ENCODE measurements at regions not wholly inside any gene's neighbourhood (a gene's known extent, or its start where the extent isn't known, plus 50 kb on each side); places are given as distances from the start of the nearest gene placed in this dataset.

DNA sequence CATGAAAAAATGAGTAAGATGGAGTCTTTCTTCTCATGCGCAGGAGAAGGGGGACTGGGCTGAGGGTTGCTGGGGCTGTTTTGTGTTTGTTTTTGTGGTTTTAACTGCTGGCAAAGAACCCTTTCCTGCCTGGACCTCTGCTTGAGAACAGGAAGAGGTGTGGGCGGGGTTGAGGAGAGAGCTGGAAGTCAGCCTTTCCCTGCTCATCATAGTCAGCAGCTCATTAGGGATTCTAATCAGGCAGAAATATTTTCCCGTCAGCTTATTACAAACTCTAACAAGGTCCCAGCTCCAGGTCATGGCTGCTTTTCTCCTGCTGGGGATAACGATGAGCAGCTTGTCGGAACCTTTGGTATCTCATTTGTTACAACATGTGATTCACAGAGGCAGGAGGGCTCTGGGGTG lies 185.0 kb upstream of the NRXN3 start:
- H3K4me1 ChIP-seq (ENCODE audit: control insufficient read depth in 1 of 2, extremely low read depth in 1 of 2, insufficient read depth in 2 of 2, low read length in 2 of 2) = no peaks in the 10 kb centered on the region
- H3K27me3 Mint-ChIP-seq = peaks cover 4 to 13% of the 10 kb centered on the region in 2 donors
- H3K36me3 Mint-ChIP-seq = no peaks in the 10 kb centered on the region
- no peaks in the 10 kb centered on the region for H3K9me3 ChIP-seq
- ChIA-PET POLR2A (no interaction called here), CTCF (no interaction called here)
- H3K4me1 Mint-ChIP-seq = peaks cover 4 to 5% (median 4%) of the 10 kb centered on the region in 3 donors
- no peak overlapping the region for H3K4me3 Mint-ChIP-seq
- 29% methylated on average over 3 of the region's 5 CpGs for WGBS (ENCODE audit: insufficient coverage)
- no peak for ATAC-seq (replicated peaks in 1 of 4)
- no peak overlapping the region for H3K27ac ChIP-seq (ENCODE audit: low read length)
- no peak overlapping the region for H3K4me3 ChIP-seq (ENCODE audit: control insufficient read depth in 1 of 2, extremely low read depth in 1 of 2, low read length in 1 of 2)
- DNase-seq = no peak
- peaks cover 0 to 24% of the 10 kb centered on the region in 2 experiments for H3K27me3 ChIP-seq (replicated peaks in 1 of 2; ENCODE audit: control insufficient read depth in 2 of 2, extremely low read depth in 1 of 2, insufficient read depth in 2 of 2, low read length in 1 of 2)
- H3K27ac Mint-ChIP-seq = no peak overlapping the region
- no peaks in the 10 kb centered on the region for H3K9me3 Mint-ChIP-seq
- H3K36me3 ChIP-seq (ENCODE audit: control insufficient read depth in 2 of 2, extremely low read depth in 1 of 2, insufficient read depth in 1 of 2, low read length in 1 of 2) = no peaks in the 10 kb centered on the region

- POLR2A ChIA-PET = no interaction called here
- CTCF ChIA-PET = no interaction called here
Measured at GRCh38 chr14:77986773-77987172, 183.4 kb upstream of the NRXN3 start.

DNA sequence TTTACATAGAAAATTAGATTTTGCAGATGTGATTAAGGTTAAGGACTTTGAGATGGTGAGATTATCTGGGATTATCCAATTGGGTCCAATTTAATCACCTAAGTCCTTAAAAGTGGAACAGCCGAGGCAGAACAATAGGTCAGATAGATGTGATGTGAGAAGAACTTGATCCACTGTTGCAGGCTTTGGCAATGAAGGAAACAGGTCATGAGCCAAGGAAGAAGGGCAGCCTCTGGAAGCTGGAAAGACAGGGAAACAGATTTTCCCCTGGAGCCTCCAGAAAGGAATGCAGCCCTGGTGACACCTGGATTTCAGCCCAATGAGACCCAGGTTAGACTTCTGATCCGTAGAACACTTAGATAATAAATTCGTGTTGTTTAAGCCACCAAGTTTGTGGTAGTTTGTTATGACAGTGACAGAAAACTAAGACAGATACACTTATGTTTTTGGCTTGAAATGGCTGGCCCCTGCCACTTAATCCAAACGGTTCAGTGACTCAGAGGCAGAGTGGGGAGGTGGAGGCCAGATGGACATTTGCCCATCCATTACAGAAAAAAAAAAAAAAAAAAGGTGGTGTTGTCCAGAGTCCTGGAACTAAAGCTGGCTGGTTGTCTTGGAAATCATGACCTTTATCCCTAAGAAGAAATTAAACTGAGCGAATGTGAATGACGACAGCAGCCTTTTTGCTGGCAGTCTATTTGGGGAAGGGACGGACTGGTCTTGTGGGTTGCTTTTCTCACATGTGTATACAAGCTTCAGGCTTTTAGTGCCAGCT lies 181.9 kb upstream of the NRXN3 start:
- Mint-ChIP-seq H3K9me3 (no peaks in the 10 kb centered on the region), H3K4me1 (no peaks in the 10 kb centered on the region), H3K36me3 (no peaks in the 10 kb centered on the region), H3K27me3 (peaks cover 0 to 2% of the 10 kb centered on the region in 2 donors), H3K27ac (no peak overlapping the region), H3K4me3 (no peak overlapping the region)
- no peak overlapping the region for H3K27ac ChIP-seq (ENCODE audit: low read length)
- ChIA-PET CTCF (no interaction called here), POLR2A (no interaction called here)
- WGBS (ENCODE audit: insufficient coverage) = 94% methylated on average over 2 of the region's 7 CpGs
- H3K27me3 ChIP-seq (replicated peaks in 1 of 2; ENCODE audit: control insufficient read depth in 2 of 2, extremely low read depth in 1 of 2, insufficient read depth in 2 of 2, low read length in 1 of 2) = peaks cover 0 to 8% of the 10 kb centered on the region in 2 experiments
- H3K9me3 ChIP-seq = no peaks in the 10 kb centered on the region
- no peaks in the 10 kb centered on the region for H3K4me1 ChIP-seq (ENCODE audit: control insufficient read depth in 1 of 2, extremely low read depth in 1 of 2, insufficient read depth in 2 of 2, low read length in 2 of 2)
- DNase-seq = no peak
- H3K4me3 ChIP-seq (ENCODE audit: control insufficient read depth in 1 of 2, extremely low read depth in 1 of 2, low read length in 1 of 2) = no peak overlapping the region
- ATAC-seq (replicated peaks in 1 of 4) = no peak
- no peaks in the 10 kb centered on the region for H3K36me3 ChIP-seq (ENCODE audit: control insufficient read depth in 2 of 2, extremely low read depth in 1 of 2, insufficient read depth in 1 of 2, low read length in 1 of 2)

More at GRCh38 chr14:77986773-77987172, 183.4 kb upstream of the NRXN3 start:
- H3K9me3 Mint-ChIP-seq = no peaks in the 10 kb centered on the region
- H3K27me3 Mint-ChIP-seq = peaks cover 0 to 5% of the 10 kb centered on the region in 2 donors
- Histone ChIP-seq H3K27ac (ENCODE audit: low read length) (no peak overlapping the region), H3K4me1 (ENCODE audit: control insufficient read depth in 1 of 2, extremely low read depth in 1 of 2, insufficient read depth in 2 of 2, low read length in 2 of 2) (no peaks in the 10 kb centered on the region), H3K27me3 (replicated peaks in 1 of 2; ENCODE audit: control insufficient read depth in 2 of 2, extremely low read depth in 1 of 2, insufficient read depth in 2 of 2, low read length in 1 of 2) (peaks cover 0 to 16% of the 10 kb centered on the region in 2 experiments), H3K36me3 (ENCODE audit: control insufficient read depth in 2 of 2, extremely low read depth in 1 of 2, insufficient read depth in 1 of 2, low read length in 1 of 2) (no peaks in the 10 kb centered on the region), H3K9me3 (no peaks in the 10 kb centered on the region), H3K4me3 (ENCODE audit: control insufficient read depth in 1 of 2, extremely low read depth in 1 of 2, low read length in 1 of 2) (no peak overlapping the region)
- H3K4me3 Mint-ChIP-seq = no peak overlapping the region
- no peaks in the 10 kb centered on the region for H3K4me1 Mint-ChIP-seq
- no CpG with 5 or more reads among the region's 1 CpG for WGBS (ENCODE audit: insufficient coverage)
- no peak overlapping the region for H3K27ac Mint-ChIP-seq
- DNase-seq (no peak), ATAC-seq (replicated peaks in 1 of 4) (no peak)
- H3K36me3 Mint-ChIP-seq = no peaks in the 10 kb centered on the region

GRCh38 chr14:77988970-77989369 lies 181.2 kb upstream of the NRXN3 start:
- ATAC-seq (replicated peaks in 1 of 4) (no peak), DNase-seq (no peak)
- no peaks in the 10 kb centered on the region for H3K36me3 ChIP-seq (ENCODE audit: control insufficient read depth in 2 of 2, extremely low read depth in 1 of 2, insufficient read depth in 1 of 2, low read length in 1 of 2)
- Mint-ChIP-seq H3K9me3 (no peaks in the 10 kb centered on the region), H3K4me1 (no peaks in the 10 kb centered on the region), H3K36me3 (no peaks in the 10 kb centered on the region), H3K27ac (no peak overlapping the region), H3K27me3 (peaks cover 0 to 2% of the 10 kb centered on the region in 2 donors), H3K4me3 (no peak overlapping the region)
- H3K27me3 ChIP-seq (replicated peaks in 1 of 2; ENCODE audit: control insufficient read depth in 2 of 2, extremely low read depth in 1 of 2, insufficient read depth in 2 of 2, low read length in 1 of 2) = peaks cover 0 to 8% of the 10 kb centered on the region in 2 experiments
- CTCF ChIA-PET = no interaction called here
- POLR2A ChIA-PET = no interaction called here
- 75% methylated on average over 2 of the region's 2 CpGs for WGBS (ENCODE audit: insufficient coverage)
- H3K9me3 ChIP-seq = no peaks in the 10 kb centered on the region
- H3K27ac ChIP-seq (ENCODE audit: low read length) = no peak overlapping the region
- no peak overlapping the region for H3K4me3 ChIP-seq (ENCODE audit: control insufficient read depth in 1 of 2, extremely low read depth in 1 of 2, low read length in 1 of 2)
- no peaks in the 10 kb centered on the region for H3K4me1 ChIP-seq (ENCODE audit: control insufficient read depth in 1 of 2, extremely low read depth in 1 of 2, insufficient read depth in 2 of 2, low read length in 2 of 2)

- 80% methylated on average over 16 of the region's 16 CpGs for WGBS (ENCODE audit: insufficient coverage)
- Mint-ChIP-seq H3K4me1 (no peaks in the 10 kb centered on the region), H3K27ac (no peak overlapping the region), H3K27me3 (peaks cover 0 to 2% of the 10 kb centered on the region in 2 donors), H3K9me3 (no peaks in the 10 kb centered on the region), H3K4me3 (no peak overlapping the region), H3K36me3 (no peaks in the 10 kb centered on the region)
- H3K4me3 ChIP-seq (ENCODE audit: control insufficient read depth in 1 of 2, extremely low read depth in 1 of 2, low read length in 1 of 2) = no peak overlapping the region
- no peak overlapping the region for H3K27ac ChIP-seq (ENCODE audit: low read length)
- peaks cover 0 to 8% of the 10 kb centered on the region in 2 experiments for H3K27me3 ChIP-seq (replicated peaks in 1 of 2; ENCODE audit: control insufficient read depth in 2 of 2, extremely low read depth in 1 of 2, insufficient read depth in 2 of 2, low read length in 1 of 2)
- no peaks in the 10 kb centered on the region for H3K36me3 ChIP-seq (ENCODE audit: control insufficient read depth in 2 of 2, extremely low read depth in 1 of 2, insufficient read depth in 1 of 2, low read length in 1 of 2)
- DNase-seq (no peak), ATAC-seq (replicated peaks in 1 of 4) (no peak)
- no peaks in the 10 kb centered on the region for H3K9me3 ChIP-seq
- CTCF ChIA-PET = no interaction called here
- POLR2A ChIA-PET = no interaction called here
- no peaks in the 10 kb centered on the region for H3K4me1 ChIP-seq (ENCODE audit: control insufficient read depth in 1 of 2, extremely low read depth in 1 of 2, insufficient read depth in 2 of 2, low read length in 2 of 2)
Measured at GRCh38 chr14:77989441-77989991, 180.7 kb upstream of the NRXN3 start.

DNA sequence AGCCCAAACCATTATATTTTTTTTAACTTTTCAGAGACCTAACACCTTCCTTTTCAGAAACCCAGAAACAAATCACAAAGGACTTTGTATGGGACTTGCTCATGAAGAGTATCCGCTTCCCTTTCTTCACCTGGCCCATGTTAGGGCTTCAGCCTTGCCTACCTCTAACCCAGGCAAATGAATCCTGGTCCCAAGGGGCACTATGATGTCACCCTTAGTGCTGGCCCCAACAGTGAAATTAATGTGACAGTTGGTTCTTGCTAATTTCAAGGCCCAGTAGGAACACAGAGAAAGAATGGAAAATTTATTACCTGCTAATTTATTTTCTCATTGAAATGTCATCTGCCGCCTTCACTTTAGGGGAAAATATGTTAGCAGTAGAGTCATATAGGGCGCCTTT lies 179.8 kb upstream of the NRXN3 start:
- WGBS (ENCODE audit: insufficient coverage) = 79% methylated on average over 3 of the region's 3 CpGs
- no peaks in the 10 kb centered on the region for H3K9me3 ChIP-seq
- Mint-ChIP-seq H3K27me3 (peaks cover 0 to 2% of the 10 kb centered on the region in 2 donors), H3K27ac (no peak overlapping the region), H3K4me3 (no peak overlapping the region), H3K36me3 (no peaks in the 10 kb centered on the region), H3K9me3 (no peaks in the 10 kb centered on the region), H3K4me1 (no peaks in the 10 kb centered on the region)
- H3K36me3 ChIP-seq (ENCODE audit: control insufficient read depth in 2 of 2, extremely low read depth in 1 of 2, insufficient read depth in 1 of 2, low read length in 1 of 2) = no peaks in the 10 kb centered on the region
- H3K27me3 ChIP-seq (replicated peaks in 1 of 2; ENCODE audit: control insufficient read depth in 2 of 2, extremely low read depth in 1 of 2, insufficient read depth in 2 of 2, low read length in 1 of 2) = peaks cover 0 to 8% of the 10 kb centered on the region in 2 experiments
- no peak overlapping the region for H3K4me3 ChIP-seq (ENCODE audit: control insufficient read depth in 1 of 2, extremely low read depth in 1 of 2, low read length in 1 of 2)
- ChIA-PET POLR2A (no interaction called here), CTCF (no interaction called here)
- H3K27ac ChIP-seq (ENCODE audit: low read length) = no peak overlapping the region
- DNase-seq (no peak), ATAC-seq (replicated peaks in 1 of 4) (no peak)
- H3K4me1 ChIP-seq (ENCODE audit: control insufficient read depth in 1 of 2, extremely low read depth in 1 of 2, insufficient read depth in 2 of 2, low read length in 2 of 2) = no peaks in the 10 kb centered on the region
